Glutamatergic neuron (in vitro differentiated cells): ENCODE measurements at regions not wholly inside any gene's neighbourhood (a gene's known extent, or its start where the extent isn't known, plus 50 kb on each side); places are given as distances from the start of the nearest gene placed in this dataset.
A peak's percentile ranks its signal among the peaks of the same experiment; 100 is the strongest.

Experiments
- DNase-seq: peaks from one replicate; pipeline ENCODE4 v3.0.0; 2022
- H3K27ac Mint-ChIP-seq: one replicate; pipeline ENCODE4 v1.8.0; 2020; ENCODE audit warnings: mild to moderate bottlenecking, mixed read lengths, inconsistent platforms; ENCODE audit not compliant: unreplicated experiment
- H3K27me3 Mint-ChIP-seq: one replicate; pipeline ENCODE4 v1.8.0; 2020; ENCODE audit warnings: mild to moderate bottlenecking, moderate library complexity, mixed read lengths, inconsistent platforms; ENCODE audit not compliant: unreplicated experiment
- H3K36me3 Mint-ChIP-seq: one replicate; pipeline ENCODE4 v1.8.0; 2020; ENCODE audit warnings: mild to moderate bottlenecking, mixed read lengths, inconsistent platforms; ENCODE audit not compliant: unreplicated experiment
- H3K4me1 Mint-ChIP-seq: one replicate; pipeline ENCODE4 v1.8.0; 2020; ENCODE audit warnings: mild to moderate bottlenecking, low read depth, mixed read lengths, inconsistent platforms; ENCODE audit not compliant: unreplicated experiment
- H3K4me3 Mint-ChIP-seq: one replicate; pipeline ENCODE4 v1.8.0; 2020; ENCODE audit warnings: mild to moderate bottlenecking, mixed read lengths, inconsistent platforms; ENCODE audit not compliant: unreplicated experiment
- H3K9me3 Mint-ChIP-seq: one replicate; pipeline ENCODE4 v1.8.0; 2020; ENCODE audit warnings: mild to moderate bottlenecking, moderate library complexity, mixed read lengths, inconsistent platforms; ENCODE audit not compliant: unreplicated experiment
- TF ChIP-seq, protein P1 (sequence below): fragments of 200-600 bp; sonication (generic); IDR thresholded peaks from one replicate; pipeline ENCODE4 v1.5.0; 2021; ENCODE audit not compliant: partially characterized antibody, unreplicated experiment

DNA sequence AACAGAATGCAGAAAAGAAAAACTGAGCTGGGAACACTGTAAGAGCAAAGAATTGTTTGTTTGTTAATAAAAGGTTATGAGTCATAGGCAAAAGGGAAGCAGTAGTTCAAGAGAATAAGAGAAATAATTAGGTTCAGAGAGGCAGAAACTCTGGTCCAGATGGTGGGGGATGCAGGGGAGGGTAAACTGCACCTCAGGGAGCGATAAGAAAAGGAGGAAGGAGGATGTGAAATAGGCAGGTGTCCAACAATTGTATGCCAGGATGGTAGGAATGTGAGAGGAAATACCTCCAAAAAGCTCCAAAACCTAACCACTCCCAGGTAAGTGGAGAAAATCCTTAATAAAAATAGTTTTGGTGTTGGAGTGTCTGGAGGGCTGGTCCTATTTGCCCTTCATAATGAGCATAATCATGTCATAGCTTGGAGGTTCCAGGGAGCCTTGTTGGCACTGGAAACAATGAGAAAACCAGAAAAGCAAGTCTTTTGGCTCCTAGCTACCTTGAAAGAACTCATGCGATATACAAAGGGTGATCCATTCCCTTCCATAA lies 405.4 kb upstream of the TBL1XR1 start:
- DNase-seq = no peak
- Mint-ChIP-seq H3K4me1 (peaks cover 12% of the 10 kb centered on the region), H3K27me3 (peaks cover 2% of the 10 kb centered on the region), H3K9me3 (peaks cover 2% of the 10 kb centered on the region), H3K27ac (no peak overlapping the region), H3K4me3 (no peak overlapping the region), H3K36me3 (peaks cover 5% of the 10 kb centered on the region)
- TF ChIP-seq, protein P1, sequence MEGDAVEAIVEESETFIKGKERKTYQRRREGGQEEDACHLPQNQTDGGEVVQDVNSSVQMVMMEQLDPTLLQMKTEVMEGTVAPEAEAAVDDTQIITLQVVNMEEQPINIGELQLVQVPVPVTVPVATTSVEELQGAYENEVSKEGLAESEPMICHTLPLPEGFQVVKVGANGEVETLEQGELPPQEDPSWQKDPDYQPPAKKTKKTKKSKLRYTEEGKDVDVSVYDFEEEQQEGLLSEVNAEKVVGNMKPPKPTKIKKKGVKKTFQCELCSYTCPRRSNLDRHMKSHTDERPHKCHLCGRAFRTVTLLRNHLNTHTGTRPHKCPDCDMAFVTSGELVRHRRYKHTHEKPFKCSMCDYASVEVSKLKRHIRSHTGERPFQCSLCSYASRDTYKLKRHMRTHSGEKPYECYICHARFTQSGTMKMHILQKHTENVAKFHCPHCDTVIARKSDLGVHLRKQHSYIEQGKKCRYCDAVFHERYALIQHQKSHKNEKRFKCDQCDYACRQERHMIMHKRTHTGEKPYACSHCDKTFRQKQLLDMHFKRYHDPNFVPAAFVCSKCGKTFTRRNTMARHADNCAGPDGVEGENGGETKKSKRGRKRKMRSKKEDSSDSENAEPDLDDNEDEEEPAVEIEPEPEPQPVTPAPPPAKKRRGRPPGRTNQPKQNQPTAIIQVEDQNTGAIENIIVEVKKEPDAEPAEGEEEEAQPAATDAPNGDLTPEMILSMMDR = no peak

DNA sequence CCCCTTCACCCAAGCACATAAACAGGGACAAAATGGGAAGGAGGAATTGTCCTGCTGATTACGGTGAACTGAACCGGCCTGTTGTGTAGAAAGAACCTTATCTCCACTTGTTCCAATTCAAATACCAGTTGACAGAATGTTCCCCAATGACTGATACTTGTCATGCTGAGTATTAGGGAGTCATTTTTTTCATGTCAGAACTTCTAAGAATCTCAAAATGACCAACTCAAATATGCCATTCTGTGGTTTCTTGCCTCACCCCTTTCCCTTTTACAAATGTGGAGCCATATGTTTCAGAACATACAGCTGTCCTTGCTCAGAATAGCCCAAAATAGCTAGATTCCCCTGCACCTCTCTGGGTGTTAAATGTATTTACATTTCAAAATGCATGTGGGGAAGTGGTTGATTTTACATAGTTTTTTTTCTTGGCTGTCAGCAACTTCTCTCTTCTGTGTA lies 405.9 kb upstream of the TBL1XR1 start:
- DNase-seq = no peak
- TF ChIP-seq, protein P1 = no peak
- Mint-ChIP-seq H3K4me1 (peaks cover 12% of the 10 kb centered on the region), H3K4me3 (no peak overlapping the region), H3K36me3 (peaks cover 5% of the 10 kb centered on the region), H3K27ac (peak overlapping the region; percentile 40), H3K27me3 (peaks cover 2% of the 10 kb centered on the region), H3K9me3 (peaks cover 2% of the 10 kb centered on the region)

DNA sequence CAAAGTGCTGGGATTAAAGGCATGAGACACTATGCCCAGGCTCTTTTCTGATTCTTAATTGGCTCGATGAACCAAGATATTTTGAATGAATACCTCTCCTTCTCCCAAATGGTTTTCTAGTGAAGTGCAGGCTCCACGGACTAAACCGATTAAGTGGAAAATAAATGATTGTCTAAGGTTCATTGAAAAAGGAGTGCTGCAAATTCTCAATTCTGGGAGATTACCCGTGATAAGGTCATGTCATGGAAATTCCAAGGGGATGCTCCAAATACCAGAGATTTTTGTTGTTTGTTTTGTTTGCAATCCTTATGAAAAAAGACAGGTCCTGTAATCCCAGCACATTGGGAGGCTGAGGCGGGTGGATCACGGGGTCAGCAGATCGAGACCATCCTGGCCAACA lies 406.9 kb upstream of the TBL1XR1 start:
- Mint-ChIP-seq H3K9me3 (peaks cover 2% of the 10 kb centered on the region), H3K27ac (no peak overlapping the region), H3K4me1 (peaks cover 12% of the 10 kb centered on the region)

DNA sequence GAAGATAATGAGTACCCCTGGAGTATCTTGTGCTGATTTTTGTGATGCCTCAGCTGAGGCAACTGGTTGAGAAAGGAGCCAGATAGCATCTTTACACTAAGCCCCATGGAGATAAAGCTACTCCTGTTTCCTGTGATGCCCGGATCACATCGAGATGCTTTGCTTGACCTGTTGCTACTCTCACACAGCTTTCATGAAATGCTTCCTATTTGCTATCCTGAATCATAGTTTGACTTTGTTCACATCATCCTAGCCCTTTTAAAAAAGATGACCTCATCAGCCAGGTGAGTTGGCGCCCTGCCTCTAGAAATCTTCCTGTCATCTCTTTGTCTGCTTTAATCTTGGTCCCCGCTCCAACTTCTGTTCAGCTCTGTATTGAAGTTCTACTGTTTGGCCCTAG lies 409.6 kb upstream of the TBL1XR1 start:
- TF ChIP-seq, protein P1 = no peak
- Mint-ChIP-seq H3K27me3 (peaks cover 2% of the 10 kb centered on the region), H3K4me3 (no peak overlapping the region), H3K27ac (no peak overlapping the region), H3K36me3 (peaks cover 5% of the 10 kb centered on the region), H3K9me3 (peaks cover 4% of the 10 kb centered on the region), H3K4me1 (peaks cover 25% of the 10 kb centered on the region)
- DNase-seq = no peak

More for the DNA sequence above, 406.9 kb upstream of the TBL1XR1 start:
- H3K36me3 Mint-ChIP-seq = peaks cover 5% of the 10 kb centered on the region
- TF ChIP-seq, protein P1 = no peak
- no peak for DNase-seq
- H3K4me3 Mint-ChIP-seq = no peak overlapping the region
- H3K27me3 Mint-ChIP-seq = peaks cover 2% of the 10 kb centered on the region

DNA sequence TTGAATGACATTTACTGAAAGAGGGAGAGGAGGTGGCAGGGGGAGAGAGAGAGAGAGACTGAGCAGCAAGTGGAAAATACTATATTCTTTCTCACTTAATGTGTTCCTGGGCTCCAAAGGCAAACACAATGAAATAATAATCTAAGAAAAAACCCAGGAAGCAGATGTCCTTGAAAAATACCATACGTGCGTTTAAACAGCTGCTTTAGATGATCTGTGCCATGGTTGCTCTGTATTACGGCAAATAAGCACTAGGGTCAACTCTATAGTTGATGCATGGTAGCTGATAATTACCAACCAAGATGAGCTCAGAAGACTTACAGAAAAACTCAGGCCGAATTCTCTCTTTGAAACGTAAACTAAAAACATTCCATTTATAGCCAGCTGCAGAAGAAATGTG lies 410.3 kb upstream of the TBL1XR1 start:
- peaks cover 2% of the 10 kb centered on the region for H3K27me3 Mint-ChIP-seq
- peaks cover 4% of the 10 kb centered on the region for H3K9me3 Mint-ChIP-seq
- H3K36me3 Mint-ChIP-seq = peaks cover 5% of the 10 kb centered on the region
- TF ChIP-seq, protein P1 = no peak
- peaks cover 21% of the 10 kb centered on the region for H3K4me1 Mint-ChIP-seq
- DNase-seq = no peak
- no peak overlapping the region for H3K27ac Mint-ChIP-seq
- no peak overlapping the region for H3K4me3 Mint-ChIP-seq
